Heart right ventricle (tissue), 16 donors: ENCODE measurements at regions not wholly inside any gene's neighbourhood (a gene's known extent, or its start where the extent isn't known, plus 50 kb on each side); places are given as distances from the start of the nearest gene placed in this dataset.

Experiments used
- ATAC-seq, 8 donors: fragments of 200-7000 bp; cut with Tn5 transposase; one replicate each; pipeline ENCODE4 v1.9.1; 2020; ENCODE audit warnings: mild to moderate bottlenecking in 8 of 8, moderate library complexity in 8 of 8, moderate number of reproducible peaks in 1 of 8
- DNase-seq, 2 donors: peaks; one replicate each; pipeline ENCODE4 v3.0.0-alpha.2; 2020
- H3K27ac ChIP-seq, 10 donors: fragments of 200-600 bp; sonication (generic) in 2 of 10; one replicate each; pipeline versions ENCODE4 v1.5.0 to v1.8.0; 2020 to 2022; ENCODE audit warnings: mild to moderate bottlenecking in 3 of 10
- H3K27me3 ChIP-seq, 7 donors: fragments of 200-600 bp; one replicate each; pipeline ENCODE4 v1.8.0; 2021 to 2022; ENCODE audit warnings: mild to moderate bottlenecking in 2 of 7
- H3K36me3 ChIP-seq, 9 donors: fragments of 200-600 bp; sonication (generic) in 1 of 9; one replicate each; pipeline versions ENCODE4 v1.5.0 to v1.8.0; 2020 to 2022; ENCODE audit warnings: mild to moderate bottlenecking in 2 of 9
- H3K4me1 ChIP-seq, 9 donors: fragments of 200-600 bp; sonication (generic) in 1 of 9; one replicate each; pipeline versions ENCODE4 v1.5.0 to v1.8.0; 2020 to 2022; ENCODE audit warnings: mild to moderate bottlenecking in 4 of 9
- H3K4me3 ChIP-seq, 10 donors: fragments of 200-600 bp; sonication (generic) in 2 of 10; one replicate each; pipeline versions ENCODE4 v1.5.0 to v1.8.0; 2020 to 2022; ENCODE audit warnings: mild to moderate bottlenecking in 7 of 10, moderate library complexity in 2 of 10
- H3K9me3 ChIP-seq, 11 donors: fragments of 200-600 bp in 10 of 11; sonication (generic) in 2 of 11; one replicate each; pipeline versions ENCODE4 v1.5.0 to v1.8.0; 2013 to 2022; ENCODE audit warnings: mild to moderate bottlenecking in 2 of 11, control low read depth in 1 of 11, moderate library complexity in 1 of 11
- WGBS, 2 donors: extraction: QIAGEN DNeasy Blood & Tissue Kit; methylation state at CpG; one replicate each; pipeline ENCODE4 v1.1.7; 2013; ENCODE audit warnings: inconsistent platforms in 1 of 2; 5-methylcytosine and 5-hydroxymethylcytosine counted together
- intact Hi-C, 10 donors: fragments of 100-400 bp; cut with DNase I; formaldehyde crosslinking; loops; one replicate each; pipeline versions ENCODE4 v1.11.1 to v1.14.2; 2022
- TF ChIP-seq, protein P1 (sequence below), 9 donors: fragments of 200-600 bp; sonication (generic) in 2 of 9; IDR thresholded peaks; one replicate each; pipeline versions ENCODE4 v1.5.0 to v1.8.0; 2021 to 2022; ENCODE audit warnings: antibody characterized with exemption in 9 of 9, mild to moderate bottlenecking in 5 of 9, moderate library complexity in 1 of 9
- donor health status: Arrhythmogenic right ventricular cardiomyopathy.
- donor health status: ischemic (EF 13 %, LVEDD 7.1; RV severe dilation, severe dysfunction).
- donor health status: healthy with polysubstance abuse.
- donor health status: DM: no; HTN: yes; CAD: no.
- donor health status: DM: no; HTN: no; CAD: no.
- donor health status: ischemic (EF 25% LVEDD 6.9; RV normal size, moderate dysfunction).
- donor health status: ischemic (EF 25% LVEDD 5.7; RV mildly dilated, moderate dysfunction).
- donor health status: healthy.
- donor health status: DM: yes; HTN: yes; CAD: no.
- donor health status: Ischemic cardiomyopathy.
- donor health status: ischemic (EF 35%, LVEDD 5.7; RV mildly dilated, moderate dysfunction).
- donor health status: nonischemic (EF 11% LVEDD 7.7; RV severe dilation, severe dysfunction).
- donor health status: DM: yes; HTN: yes; CAD: no.
- donor health status: PGD.
- donor health status: ischemic (EF 29% LVEDD 5.4; RV normal size, mild dysfunction).
- donor health status: nonischemic (EF 23%, LVEDD 6.1; RV moderate dilation, normal function).

DNA sequence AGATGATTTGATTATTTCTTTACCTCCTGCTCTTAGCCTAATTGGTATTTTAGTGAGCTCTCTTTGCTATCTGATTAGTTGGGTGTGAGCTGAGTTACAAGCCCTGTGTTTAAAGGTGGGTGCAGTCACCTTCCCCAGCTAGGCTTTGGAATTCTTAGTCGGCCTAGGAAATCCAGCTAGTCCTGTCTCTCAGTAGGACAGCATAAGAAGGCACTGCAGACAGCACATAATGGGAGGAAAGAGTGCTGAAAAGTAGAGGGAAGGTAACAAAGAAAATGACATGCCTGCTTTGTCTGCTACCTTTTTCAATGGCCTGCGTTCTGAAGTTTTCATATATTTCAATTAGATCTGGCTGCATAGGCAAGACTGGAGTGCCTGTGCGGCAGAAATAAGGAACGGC lies 1794.0 kb upstream of the CELF4 start:
- intact Hi-C loops = loop anchor here in 1 of 10 donors (10.0 kb wide), 1 partner anchor 165 kb away; no protein-coding TSS in a partner anchor
- Histone ChIP-seq H3K27ac (no peak overlapping the region), H3K4me3 (no peak overlapping the region), H3K9me3 (no peaks in the 10 kb centered on the region), H3K36me3 (no peaks in the 10 kb centered on the region), H3K4me1 (no peaks in the 10 kb centered on the region), H3K27me3 (no peaks in the 10 kb centered on the region)
- no peak for ATAC-seq
- 87 to 92% methylated on average over 4 of the region's 4 CpGs for WGBS, 2 donors
- TF ChIP-seq, protein P1, sequence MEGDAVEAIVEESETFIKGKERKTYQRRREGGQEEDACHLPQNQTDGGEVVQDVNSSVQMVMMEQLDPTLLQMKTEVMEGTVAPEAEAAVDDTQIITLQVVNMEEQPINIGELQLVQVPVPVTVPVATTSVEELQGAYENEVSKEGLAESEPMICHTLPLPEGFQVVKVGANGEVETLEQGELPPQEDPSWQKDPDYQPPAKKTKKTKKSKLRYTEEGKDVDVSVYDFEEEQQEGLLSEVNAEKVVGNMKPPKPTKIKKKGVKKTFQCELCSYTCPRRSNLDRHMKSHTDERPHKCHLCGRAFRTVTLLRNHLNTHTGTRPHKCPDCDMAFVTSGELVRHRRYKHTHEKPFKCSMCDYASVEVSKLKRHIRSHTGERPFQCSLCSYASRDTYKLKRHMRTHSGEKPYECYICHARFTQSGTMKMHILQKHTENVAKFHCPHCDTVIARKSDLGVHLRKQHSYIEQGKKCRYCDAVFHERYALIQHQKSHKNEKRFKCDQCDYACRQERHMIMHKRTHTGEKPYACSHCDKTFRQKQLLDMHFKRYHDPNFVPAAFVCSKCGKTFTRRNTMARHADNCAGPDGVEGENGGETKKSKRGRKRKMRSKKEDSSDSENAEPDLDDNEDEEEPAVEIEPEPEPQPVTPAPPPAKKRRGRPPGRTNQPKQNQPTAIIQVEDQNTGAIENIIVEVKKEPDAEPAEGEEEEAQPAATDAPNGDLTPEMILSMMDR (IDR thresholded peaks at IDR 0.05) = no peak
- DNase-seq = no peak

DNA sequence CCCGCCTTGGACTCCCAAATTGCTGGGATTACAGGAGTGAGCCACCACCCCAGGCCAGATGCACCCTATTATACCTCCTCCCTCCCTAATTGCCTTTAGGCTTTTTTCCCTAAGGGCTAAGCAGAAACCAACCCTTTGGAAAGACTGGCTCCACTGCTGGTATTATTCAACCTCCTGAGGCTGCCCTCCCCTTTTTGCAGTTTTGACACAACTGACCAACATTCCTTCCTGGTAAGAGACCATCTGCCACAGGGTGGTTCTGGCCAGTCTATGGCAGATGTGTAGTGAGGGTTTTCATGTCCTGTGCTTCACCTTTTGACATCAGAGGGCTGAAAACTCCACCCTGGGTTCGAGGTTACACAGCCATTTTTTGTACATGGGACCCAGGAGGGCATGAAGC lies 1785.3 kb upstream of the CELF4 start:
- no peak for ATAC-seq
- Histone ChIP-seq H3K4me1 (no peaks in the 10 kb centered on the region), H3K9me3 (no peaks in the 10 kb centered on the region), H3K27ac (no peak overlapping the region), H3K36me3 (no peaks in the 10 kb centered on the region), H3K4me3 (no peak overlapping the region), H3K27me3 (no peaks in the 10 kb centered on the region)
- intact Hi-C loops = loop anchor here in 1 of 10 donors (10.0 kb wide), 1 partner anchor 174 kb away; no protein-coding TSS in a partner anchor
- 84 to 100% methylated on average over 2 of the region's 2 CpGs for WGBS, 2 donors
- TF ChIP-seq, protein P1 (IDR thresholded peaks at IDR 0.05) = no peak
- DNase-seq = no peak

DNA sequence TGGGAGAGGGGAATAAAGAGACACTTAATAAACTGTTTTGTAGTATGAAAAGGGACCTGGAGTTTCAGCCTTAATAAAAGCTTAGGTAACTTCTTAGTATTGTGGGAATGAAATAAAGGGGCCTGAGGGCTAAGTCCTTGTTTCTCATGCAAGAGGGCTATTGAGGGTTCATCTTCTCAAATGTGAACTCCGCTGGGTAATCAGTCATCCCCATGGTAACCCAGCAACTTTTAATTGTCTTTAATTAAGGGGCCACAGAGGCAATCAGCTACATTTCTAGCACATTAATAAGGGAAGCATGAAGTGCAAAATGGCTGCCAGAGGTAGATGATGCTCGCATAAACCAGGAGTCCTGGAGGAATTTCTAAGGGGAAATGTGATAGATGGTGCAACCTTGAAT lies 1784.2 kb upstream of the CELF4 start:
- ATAC-seq (no peak), DNase-seq (no peak)
- Histone ChIP-seq H3K9me3 (no peaks in the 10 kb centered on the region), H3K27ac (no peak overlapping the region), H3K36me3 (no peaks in the 10 kb centered on the region), H3K27me3 (no peaks in the 10 kb centered on the region), H3K4me3 (no peak overlapping the region), H3K4me1 (no peaks in the 10 kb centered on the region)
- 94 to 96% methylated on average over 2 of the region's 2 CpGs for WGBS, 2 donors
- TF ChIP-seq, protein P1 (IDR thresholded peaks at IDR 0.05) = no peak
- intact Hi-C loops = loop anchor here in 1 of 10 donors (10.0 kb wide), 1 partner anchor 175 kb away; no protein-coding TSS in a partner anchor

DNA sequence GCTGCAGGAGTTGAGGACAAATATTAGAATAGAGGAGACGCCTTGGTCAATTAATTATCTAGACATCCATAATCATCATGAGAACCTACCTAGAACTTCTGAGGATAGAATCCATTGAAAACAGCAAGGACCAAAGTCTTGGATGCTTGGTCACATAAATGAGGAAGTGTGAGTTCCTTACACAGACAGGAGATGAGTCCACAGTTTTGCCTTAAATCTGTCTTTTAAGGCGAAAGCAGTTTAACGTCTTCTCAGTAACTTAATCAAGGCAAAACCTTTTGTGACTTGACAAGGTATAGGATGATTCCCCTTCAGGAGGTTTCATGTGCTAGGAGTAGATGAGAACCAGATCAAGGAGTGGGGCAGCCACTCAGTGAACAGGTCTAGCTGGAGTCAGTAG lies 1783.2 kb upstream of the CELF4 start:
- ATAC-seq (no peak), DNase-seq (no peak)
- no peak overlapping the region for H3K27ac ChIP-seq
- intact Hi-C loops = no loop called here
- H3K9me3 ChIP-seq = no peaks in the 10 kb centered on the region
- H3K36me3 ChIP-seq = no peaks in the 10 kb centered on the region
- no peak overlapping the region for H3K4me3 ChIP-seq
- 93 to 96% methylated on average over 3 of the region's 3 CpGs for WGBS, 2 donors
- TF ChIP-seq, protein P1 (IDR thresholded peaks at IDR 0.05) = no peak
- no peaks in the 10 kb centered on the region for H3K27me3 ChIP-seq
- H3K4me1 ChIP-seq = no peaks in the 10 kb centered on the region
